Neural progenitor cell (in vitro differentiated cells): ENCODE measurements at regions not wholly inside any gene's neighbourhood (a gene's known extent, or its start where the extent isn't known, plus 50 kb on each side); places are given as distances from the start of the nearest gene placed in this dataset.

Source experiments
- DNase-seq: peaks from one replicate; pipeline ENCODE4 v3.0.0-alpha.2; 2016; ENCODE audit warnings: low spot score
- H2AFZ ChIP-seq: fragments of 200-600 bp; sonication (generic); replicated peaks from 2 replicates; pipeline ENCODE4 v1.6.1; 2016; ENCODE audit warnings: antibody characterized with exemption
- H3F3A ChIP-seq: fragments of 200-600 bp; sonication (generic); 2 replicates; pipeline ENCODE4 v1.6.1; 2016; ENCODE audit warnings: antibody characterized with exemption, low read depth
- H3K27ac ChIP-seq: fragments of 200-600 bp; sonication (generic); 2 replicates; pipeline ENCODE4 v1.5.1; 2016; ENCODE audit warnings: mild to moderate bottlenecking
- H3K27me3 ChIP-seq: fragments of 200-600 bp; sonication (generic); 2 replicates; pipeline ENCODE4 v1.6.1; 2016; ENCODE audit warnings: mild to moderate bottlenecking, moderate library complexity
- H3K36me3 ChIP-seq: fragments of 200-600 bp; sonication (generic); 2 replicates; pipeline ENCODE4 v1.5.1; 2016
- H3K4me1 ChIP-seq: fragments of 200-600 bp; sonication (generic); 2 replicates; pipeline ENCODE4 v1.6.1; 2016; ENCODE audit warnings: mixed run types
- H3K4me2 ChIP-seq: fragments of 200-600 bp; sonication (generic); 2 replicates; pipeline ENCODE4 v1.6.1; 2016
- H3K4me3 ChIP-seq: fragments of 200-600 bp; sonication (generic); 2 replicates; pipeline ENCODE4 v1.5.1; 2016
- H3K79me2 ChIP-seq: fragments of 200-600 bp; sonication (generic); 2 replicates; pipeline ENCODE4 v1.6.1; 2016; ENCODE audit warnings: low read depth
- H3K9ac ChIP-seq: fragments of 200-600 bp; sonication (generic); 2 replicates; pipeline ENCODE4 v1.6.1; 2016
- H3K9me3 ChIP-seq: fragments of 200-600 bp; sonication (generic); 2 replicates; pipeline ENCODE4 v1.5.1; 2016; ENCODE audit warnings: low read depth
- H4K20me1 ChIP-seq: fragments of 200-600 bp; sonication (generic); 2 replicates; pipeline ENCODE4 v1.6.1; 2016; ENCODE audit warnings: low read depth
- H3K27ac Mint-ChIP-seq: 3 replicates; pipeline ENCODE4 v1.8.0; 2021; ENCODE audit warnings: mixed read lengths
- H3K27me3 Mint-ChIP-seq: 2 replicates; pipeline ENCODE4 v1.8.0; 2022; ENCODE audit warnings: low read depth, mild to moderate bottlenecking, inconsistent platforms, moderate library complexity, mixed read lengths; ENCODE audit not compliant: insufficient read depth
- H3K36me3 Mint-ChIP-seq: 3 replicates; pipeline ENCODE4 v1.8.0; 2021; ENCODE audit warnings: mixed read lengths
- H3K4me1 Mint-ChIP-seq: 3 replicates; pipeline ENCODE4 v1.8.0; 2021; ENCODE audit warnings: mixed read lengths
- H3K4me3 Mint-ChIP-seq: 3 replicates; pipeline ENCODE4 v1.8.0; 2021; ENCODE audit warnings: mild to moderate bottlenecking, moderate library complexity, mixed read lengths
- H3K9me3 Mint-ChIP-seq: 3 replicates; pipeline ENCODE4 v1.8.0; 2020; ENCODE audit warnings: mixed read lengths
- EZH2 ChIP-seq: fragments of 200-600 bp; sonication (generic); IDR thresholded peaks from 2 replicates; pipeline ENCODE4 v1.6.1; 2017; ENCODE audit warnings: antibody characterized with exemption, mild to moderate bottlenecking, moderate library complexity
- EZH2phosphoT487 ChIP-seq: fragments of 200-600 bp; sonication (generic); IDR thresholded peaks from 2 replicates; pipeline ENCODE4 v1.6.1; 2017; ENCODE audit warnings: antibody characterized with exemption
- TF ChIP-seq, protein P1 (sequence below): fragments of 200-600 bp; sonication (generic); IDR thresholded peaks from 2 replicates; pipeline ENCODE4 v1.5.1; 2017; ENCODE audit warnings: antibody characterized with exemption, mild to moderate bottlenecking

DNA sequence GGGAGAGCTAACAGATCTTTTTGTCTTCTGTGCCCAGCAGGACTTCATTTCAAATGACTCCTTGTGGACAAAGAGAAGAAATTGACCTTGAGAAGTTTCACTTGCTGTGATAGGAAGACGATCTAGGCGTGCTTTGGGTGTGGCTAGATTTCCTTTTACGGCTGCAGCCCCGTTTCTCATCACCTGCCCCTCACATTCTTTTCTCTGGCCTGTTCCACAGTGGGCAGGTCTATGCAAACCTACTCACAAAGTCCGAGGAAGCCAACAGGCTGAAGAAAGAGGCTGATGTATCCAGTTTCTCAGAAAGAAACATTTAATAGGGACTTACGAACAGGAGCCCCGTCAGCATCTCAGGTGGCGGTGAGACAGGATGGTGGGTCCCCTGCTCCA, 231.8 kb downstream of the FGF9 start:
- no peak overlapping the region for H3K4me2 ChIP-seq
- Mint-ChIP-seq H3K4me1 (peaks cover 2% of the 10 kb centered on the region), H3K9me3 (no peaks in the 10 kb centered on the region), H3K27ac (no peak overlapping the region), H3K4me3 (no peak overlapping the region), H3K27me3 (no peaks in the 10 kb centered on the region), H3K36me3 (no peaks in the 10 kb centered on the region)
- H4K20me1 ChIP-seq: no peaks in the 10 kb centered on the region
- no peaks in the 10 kb centered on the region for H3K36me3 ChIP-seq
- H3K79me2 ChIP-seq: no peaks in the 10 kb centered on the region
- no peak overlapping the region for H2AFZ ChIP-seq
- no peak for TF ChIP-seq EZH2
- TF ChIP-seq, protein P1, sequence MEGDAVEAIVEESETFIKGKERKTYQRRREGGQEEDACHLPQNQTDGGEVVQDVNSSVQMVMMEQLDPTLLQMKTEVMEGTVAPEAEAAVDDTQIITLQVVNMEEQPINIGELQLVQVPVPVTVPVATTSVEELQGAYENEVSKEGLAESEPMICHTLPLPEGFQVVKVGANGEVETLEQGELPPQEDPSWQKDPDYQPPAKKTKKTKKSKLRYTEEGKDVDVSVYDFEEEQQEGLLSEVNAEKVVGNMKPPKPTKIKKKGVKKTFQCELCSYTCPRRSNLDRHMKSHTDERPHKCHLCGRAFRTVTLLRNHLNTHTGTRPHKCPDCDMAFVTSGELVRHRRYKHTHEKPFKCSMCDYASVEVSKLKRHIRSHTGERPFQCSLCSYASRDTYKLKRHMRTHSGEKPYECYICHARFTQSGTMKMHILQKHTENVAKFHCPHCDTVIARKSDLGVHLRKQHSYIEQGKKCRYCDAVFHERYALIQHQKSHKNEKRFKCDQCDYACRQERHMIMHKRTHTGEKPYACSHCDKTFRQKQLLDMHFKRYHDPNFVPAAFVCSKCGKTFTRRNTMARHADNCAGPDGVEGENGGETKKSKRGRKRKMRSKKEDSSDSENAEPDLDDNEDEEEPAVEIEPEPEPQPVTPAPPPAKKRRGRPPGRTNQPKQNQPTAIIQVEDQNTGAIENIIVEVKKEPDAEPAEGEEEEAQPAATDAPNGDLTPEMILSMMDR: no peak
- no peak for TF ChIP-seq EZH2phosphoT487
- no peaks in the 10 kb centered on the region for H3K27me3 ChIP-seq
- H3K9me3 ChIP-seq: no peaks in the 10 kb centered on the region
- no peaks in the 10 kb centered on the region for H3K4me1 ChIP-seq
- no peak overlapping the region for H3K27ac ChIP-seq
- no peak overlapping the region for H3K9ac ChIP-seq
- no peak for DNase-seq
- H3F3A ChIP-seq: no peaks in the 10 kb centered on the region
- H3K4me3 ChIP-seq: no peak overlapping the region

DNA sequence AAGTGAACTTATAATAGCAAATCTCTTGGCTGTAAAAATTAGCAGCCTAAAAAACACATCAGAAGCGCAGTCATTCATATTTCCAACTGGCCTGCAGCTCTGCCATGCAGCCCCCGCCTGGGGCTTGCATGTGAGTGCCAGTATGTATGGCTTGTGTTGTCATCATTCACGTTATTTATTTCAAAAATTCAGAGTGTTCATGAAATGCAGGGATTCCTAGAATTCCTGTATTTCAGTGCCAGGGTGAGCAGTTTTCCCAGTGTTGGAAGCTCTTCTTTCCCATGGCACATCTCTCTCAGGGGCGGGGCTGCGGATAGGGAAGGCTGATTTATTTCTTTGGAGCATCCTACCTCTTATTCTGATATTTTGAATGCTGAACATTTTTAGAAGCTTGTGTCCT, 234.6 kb downstream of the FGF9 start:
- Histone ChIP-seq H3K36me3 (no peaks in the 10 kb centered on the region), H3F3A (no peaks in the 10 kb centered on the region), H3K4me1 (no peaks in the 10 kb centered on the region), H3K9ac (no peak overlapping the region), H3K9me3 (no peaks in the 10 kb centered on the region), H3K27ac (no peak overlapping the region), H3K4me2 (no peak overlapping the region), H4K20me1 (no peaks in the 10 kb centered on the region), H2AFZ (no peak overlapping the region), H3K79me2 (no peaks in the 10 kb centered on the region), H3K27me3 (no peaks in the 10 kb centered on the region), H3K4me3 (no peak overlapping the region)
- H3K4me3 Mint-ChIP-seq: no peak overlapping the region
- peaks cover 4% of the 10 kb centered on the region for H3K27me3 Mint-ChIP-seq
- H3K36me3 Mint-ChIP-seq: no peaks in the 10 kb centered on the region
- H3K27ac Mint-ChIP-seq: no peak overlapping the region
- H3K4me1 Mint-ChIP-seq: peaks cover 3% of the 10 kb centered on the region
- TF ChIP-seq, protein P1: no peak
- no peak for TF ChIP-seq EZH2
- no peak for TF ChIP-seq EZH2phosphoT487
- peaks cover 4% of the 10 kb centered on the region for H3K9me3 Mint-ChIP-seq
- no peak for DNase-seq

DNA sequence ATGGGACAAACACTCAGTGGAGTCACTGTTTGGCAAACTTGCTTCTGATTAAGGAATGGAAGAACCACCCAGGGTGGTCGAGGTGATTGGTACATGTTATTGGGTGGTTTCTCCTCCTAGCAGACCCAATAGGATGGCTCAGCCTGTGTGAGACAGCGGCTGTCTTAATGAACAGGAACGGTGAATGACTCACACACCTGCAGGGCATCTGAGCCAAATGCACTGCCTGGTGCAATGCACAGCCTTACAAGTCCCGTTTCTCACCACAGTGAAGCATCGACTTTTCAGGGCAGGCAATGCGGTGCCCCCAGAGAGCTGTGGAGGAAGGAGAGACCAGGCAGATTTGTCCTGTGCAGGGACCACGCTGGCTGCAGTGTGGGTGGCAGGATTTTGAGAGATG, 238.5 kb downstream of the FGF9 start:
- Mint-ChIP-seq H3K9me3 (peaks cover 4% of the 10 kb centered on the region), H3K4me3 (no peak overlapping the region), H3K27ac (no peak overlapping the region), H3K4me1 (peaks cover 10% of the 10 kb centered on the region), H3K27me3 (peaks cover 4% of the 10 kb centered on the region), H3K36me3 (no peaks in the 10 kb centered on the region)
- Histone ChIP-seq H3K4me1 (no peaks in the 10 kb centered on the region), H3K27ac (no peak overlapping the region), H3F3A (no peaks in the 10 kb centered on the region), H3K9ac (no peak overlapping the region), H3K4me3 (no peak overlapping the region), H3K36me3 (no peaks in the 10 kb centered on the region), H3K9me3 (no peaks in the 10 kb centered on the region), H3K4me2 (no peak overlapping the region), H4K20me1 (no peaks in the 10 kb centered on the region), H2AFZ (no peak overlapping the region), H3K79me2 (no peaks in the 10 kb centered on the region), H3K27me3 (no peaks in the 10 kb centered on the region)
- DNase-seq: no peak
- TF ChIP-seq, protein P1: no peak
- TF ChIP-seq EZH2 (no peak), EZH2phosphoT487 (no peak)

DNA sequence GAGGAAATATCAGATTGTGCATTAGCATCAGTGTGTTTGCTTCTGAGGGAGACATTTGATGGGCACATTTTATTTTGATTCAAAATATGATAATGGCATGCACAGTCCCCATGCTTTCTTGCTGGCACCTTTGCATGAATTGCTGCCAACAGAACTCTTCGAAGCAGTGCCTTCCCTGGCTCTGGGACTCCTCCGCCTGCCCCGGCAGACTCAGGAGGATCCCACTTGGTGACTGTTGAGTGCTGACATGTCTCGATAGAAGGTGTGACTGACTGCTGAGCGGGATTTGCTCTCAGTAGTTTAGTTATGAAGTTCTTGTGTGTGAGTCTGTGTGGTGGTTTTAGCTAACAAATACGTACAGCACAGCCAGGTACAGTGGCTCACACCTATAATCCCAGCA, 239.7 kb downstream of the FGF9 start:
- Histone ChIP-seq H3K4me1 (no peaks in the 10 kb centered on the region), H2AFZ (no peak overlapping the region)

More for the DNA sequence above, 239.7 kb downstream of the FGF9 start:
- Mint-ChIP-seq H3K4me3 (no peak overlapping the region), H3K27me3 (peaks cover 7% of the 10 kb centered on the region), H3K9me3 (peaks cover 4% of the 10 kb centered on the region), H3K4me1 (peaks cover 10% of the 10 kb centered on the region), H3K36me3 (no peaks in the 10 kb centered on the region), H3K27ac (no peak overlapping the region)
- Histone ChIP-seq H3K9ac (no peak overlapping the region), H3K27me3 (no peaks in the 10 kb centered on the region), H3K36me3 (no peaks in the 10 kb centered on the region), H3K4me2 (no peak overlapping the region), H3K79me2 (no peaks in the 10 kb centered on the region), H4K20me1 (no peaks in the 10 kb centered on the region), H3F3A (no peaks in the 10 kb centered on the region), H3K27ac (no peak overlapping the region), H3K4me3 (no peak overlapping the region), H3K9me3 (no peaks in the 10 kb centered on the region)
- no peak for DNase-seq
- TF ChIP-seq EZH2phosphoT487 (no peak), EZH2 (no peak)
- TF ChIP-seq, protein P1: no peak
